ENCODE measurements at regions not wholly inside any gene's neighbourhood (a gene's known extent, or its start where the extent isn't known, plus 50 kb on each side); places are given as distances from the start of the nearest gene placed in this dataset.
"Not testable (repeated sequence)": the region's sequence is repeated elsewhere in the genome, so short reads cannot be mapped to it uniquely, and the experiment has no call there.

DNA sequence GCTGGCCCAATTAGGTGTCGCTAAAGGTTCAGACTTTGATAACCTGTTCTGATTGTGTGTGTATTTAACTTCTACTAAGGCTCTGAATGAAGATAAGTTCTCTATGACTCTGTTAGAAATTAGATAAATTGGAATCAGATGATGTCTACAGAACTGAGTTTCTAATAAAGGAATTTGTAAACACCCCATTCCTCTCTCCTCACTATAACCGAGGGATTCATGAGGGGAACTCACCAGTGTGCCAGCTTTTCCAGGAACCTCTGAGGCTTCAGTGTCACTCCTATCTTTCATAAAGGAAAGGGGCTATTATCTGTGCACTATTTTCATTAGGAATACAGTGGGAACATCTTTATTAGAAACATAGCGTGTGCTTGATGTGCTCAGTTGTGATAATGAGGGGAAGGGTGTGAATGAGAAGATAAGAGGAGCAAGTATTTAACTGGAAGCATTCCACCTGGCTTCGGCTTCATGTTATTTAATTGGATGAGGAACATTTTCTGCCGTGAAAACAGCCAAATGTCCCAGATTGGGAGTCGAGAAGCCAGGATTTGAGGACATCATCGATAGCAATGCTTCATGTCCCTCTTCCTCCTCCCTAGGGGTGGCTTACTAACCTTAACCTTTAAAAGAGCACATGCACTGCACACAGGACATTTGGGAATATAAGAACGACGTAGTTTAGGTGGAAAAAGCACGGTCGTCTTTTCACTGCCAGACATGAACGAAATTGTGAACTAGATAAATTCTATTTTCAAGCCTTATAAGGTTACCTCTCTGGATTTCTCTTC is 84.8 kb upstream of the TCF4 start:
- no peak for TF ChIP-seq EZH2phosphoT487 (conservative IDR thresholded peaks at IDR 0.05; ENCODE audit: low read length)
- TF ChIP-seq, protein P1, sequence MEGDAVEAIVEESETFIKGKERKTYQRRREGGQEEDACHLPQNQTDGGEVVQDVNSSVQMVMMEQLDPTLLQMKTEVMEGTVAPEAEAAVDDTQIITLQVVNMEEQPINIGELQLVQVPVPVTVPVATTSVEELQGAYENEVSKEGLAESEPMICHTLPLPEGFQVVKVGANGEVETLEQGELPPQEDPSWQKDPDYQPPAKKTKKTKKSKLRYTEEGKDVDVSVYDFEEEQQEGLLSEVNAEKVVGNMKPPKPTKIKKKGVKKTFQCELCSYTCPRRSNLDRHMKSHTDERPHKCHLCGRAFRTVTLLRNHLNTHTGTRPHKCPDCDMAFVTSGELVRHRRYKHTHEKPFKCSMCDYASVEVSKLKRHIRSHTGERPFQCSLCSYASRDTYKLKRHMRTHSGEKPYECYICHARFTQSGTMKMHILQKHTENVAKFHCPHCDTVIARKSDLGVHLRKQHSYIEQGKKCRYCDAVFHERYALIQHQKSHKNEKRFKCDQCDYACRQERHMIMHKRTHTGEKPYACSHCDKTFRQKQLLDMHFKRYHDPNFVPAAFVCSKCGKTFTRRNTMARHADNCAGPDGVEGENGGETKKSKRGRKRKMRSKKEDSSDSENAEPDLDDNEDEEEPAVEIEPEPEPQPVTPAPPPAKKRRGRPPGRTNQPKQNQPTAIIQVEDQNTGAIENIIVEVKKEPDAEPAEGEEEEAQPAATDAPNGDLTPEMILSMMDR (IDR thresholded peaks at IDR 0.05; ENCODE audit: insufficient read depth, low read length, poor library complexity, severe bottlenecking) = no peak
- Histone ChIP-seq H3K36me3 (ENCODE audit: low read length) (no peaks in the 10 kb centered on the region), H3K27me3 (ENCODE audit: low read length) (no peaks in the 10 kb centered on the region), H3K4me2 (ENCODE audit: low read depth, low read length, poor library complexity, severe bottlenecking) (no peak overlapping the region), H3K27ac (ENCODE audit: low read depth, low read length) (no peak overlapping the region), H3K9ac (ENCODE audit: low read length) (no peak overlapping the region), H2AFZ (ENCODE audit: low read depth, low read length, severe bottlenecking) (no peak overlapping the region), H3K9me2 (replicated peaks; ENCODE audit: insufficient read depth, low read length) (no peaks in the 10 kb centered on the region), H3K4me3 (ENCODE audit: insufficient read depth, low read length, poor library complexity, severe bottlenecking) (no peak overlapping the region), H3K9me3 (ENCODE audit: insufficient read depth, low read length) (no peaks in the 10 kb centered on the region), H3K79me2 (ENCODE audit: insufficient read depth, low read length) (no peaks in the 10 kb centered on the region), H3F3A (ENCODE audit: insufficient read depth) (no peaks in the 10 kb centered on the region), H4K20me1 (ENCODE audit: low read depth, low read length) (no peaks in the 10 kb centered on the region)

DNA sequence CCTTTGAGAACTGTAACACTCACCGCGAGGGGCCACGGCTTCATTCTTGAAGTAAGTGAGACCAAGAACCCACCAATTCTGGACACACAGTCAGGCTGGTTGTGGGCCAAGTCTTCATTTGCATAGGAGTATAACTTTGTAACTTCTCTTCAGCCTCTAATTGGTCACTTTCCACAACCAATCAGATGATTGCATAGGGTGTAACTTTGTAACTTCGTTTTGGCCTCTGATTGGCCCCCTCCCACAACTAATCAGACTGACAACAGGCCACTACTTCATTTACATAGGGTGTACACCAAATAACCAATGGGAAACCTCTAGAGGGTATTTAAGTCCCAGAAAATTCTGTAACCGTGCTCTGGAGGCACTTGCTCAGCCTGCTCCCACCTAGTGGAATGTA is 77.5 kb upstream of the TCF4 start:
- Histone ChIP-seq H3K9me2 (replicated peaks; ENCODE audit: insufficient read depth, low read length) (no peaks in the 10 kb centered on the region), H3K4me2 (ENCODE audit: low read depth, low read length, poor library complexity, severe bottlenecking) (no peak overlapping the region), H3F3A (ENCODE audit: insufficient read depth) (no peaks in the 10 kb centered on the region), H4K20me1 (ENCODE audit: low read depth, low read length) (no peaks in the 10 kb centered on the region), H3K27ac (ENCODE audit: low read depth, low read length) (no peak overlapping the region), H3K36me3 (ENCODE audit: low read length) (no peaks in the 10 kb centered on the region), H2AFZ (ENCODE audit: low read depth, low read length, severe bottlenecking) (no peak overlapping the region), H3K9ac (ENCODE audit: low read length) (no peak overlapping the region), H3K9me3 (ENCODE audit: insufficient read depth, low read length) (no peaks in the 10 kb centered on the region), H3K79me2 (ENCODE audit: insufficient read depth, low read length) (no peaks in the 10 kb centered on the region), H3K4me3 (ENCODE audit: insufficient read depth, low read length, poor library complexity, severe bottlenecking) (no peak overlapping the region), H3K27me3 (ENCODE audit: low read length) (no peaks in the 10 kb centered on the region)
- TF ChIP-seq, protein P1 (IDR thresholded peaks at IDR 0.05; ENCODE audit: insufficient read depth, low read length, poor library complexity, severe bottlenecking) = no peak
- TF ChIP-seq EZH2phosphoT487 (conservative IDR thresholded peaks at IDR 0.05; ENCODE audit: low read length) = no peak

DNA sequence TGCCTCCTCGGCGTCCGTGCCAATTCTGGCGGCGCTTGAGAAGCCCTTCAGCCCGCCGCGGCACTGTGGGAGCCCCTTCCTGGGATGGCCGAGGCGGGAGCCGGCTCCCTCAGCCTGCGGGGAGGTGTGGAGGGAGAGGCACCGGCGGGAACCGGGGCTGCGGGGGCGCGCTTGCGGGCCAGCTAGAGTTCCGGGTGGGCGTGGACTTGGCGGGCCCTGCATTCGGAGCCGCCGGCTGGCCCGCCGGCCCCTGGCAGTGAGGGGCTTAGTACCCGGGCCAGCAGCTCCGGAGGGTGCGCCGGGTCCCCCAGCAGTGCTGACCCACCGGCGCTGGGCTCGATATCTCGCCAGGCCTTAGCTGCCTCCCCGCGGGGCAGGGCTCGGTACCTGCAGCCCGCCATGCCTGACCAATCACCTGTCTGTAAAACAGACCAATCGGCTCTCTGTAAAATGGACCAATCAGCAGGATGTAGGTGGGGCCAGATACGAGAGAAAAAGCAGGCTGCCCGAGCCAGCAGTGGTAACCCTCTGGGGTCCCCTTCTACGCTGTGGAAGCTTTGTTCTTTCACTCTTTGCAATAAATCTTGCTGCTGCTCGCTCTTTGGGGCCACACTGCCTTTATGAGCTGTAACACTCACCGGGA is 76.9 kb upstream of the TCF4 start:
- not testable (repeated sequence) for H2AFZ ChIP-seq (ENCODE audit: low read depth, low read length, severe bottlenecking); H3K27ac ChIP-seq (ENCODE audit: low read depth, low read length); H4K20me1 ChIP-seq (ENCODE audit: low read depth, low read length); H3K79me2 ChIP-seq (ENCODE audit: insufficient read depth, low read length); H3F3A ChIP-seq (ENCODE audit: insufficient read depth); H3K9me2 ChIP-seq (replicated peaks; ENCODE audit: insufficient read depth, low read length); H3K4me3 ChIP-seq (ENCODE audit: insufficient read depth, low read length, poor library complexity, severe bottlenecking); H3K4me2 ChIP-seq (ENCODE audit: low read depth, low read length, poor library complexity, severe bottlenecking); H3K36me3 ChIP-seq (ENCODE audit: low read length); H3K27me3 ChIP-seq (ENCODE audit: low read length); H3K9me3 ChIP-seq (ENCODE audit: insufficient read depth, low read length); H3K9ac ChIP-seq (ENCODE audit: low read length)

DNA sequence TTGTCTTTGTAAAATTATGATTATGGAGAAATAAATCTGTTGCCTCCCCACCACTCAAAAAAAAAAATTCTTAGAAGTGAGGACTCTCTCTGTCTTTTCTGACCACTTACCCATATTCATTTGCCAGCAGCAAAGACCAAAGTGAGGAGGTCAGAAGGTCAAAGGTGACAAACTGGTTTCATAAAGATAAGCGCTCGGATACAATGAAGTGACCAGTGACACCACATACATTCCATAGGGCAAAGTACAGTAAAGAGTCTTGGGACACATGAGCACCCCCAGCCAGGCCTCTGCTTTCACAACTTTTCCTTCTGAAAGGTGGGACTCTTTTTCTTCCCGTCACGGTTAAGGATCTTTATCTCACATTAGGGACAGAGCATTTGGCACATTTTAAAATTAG is 75.9 kb upstream of the TCF4 start:
- no peak overlapping the region for H3K9ac ChIP-seq (ENCODE audit: low read length)
- H3K36me3 ChIP-seq (ENCODE audit: low read length) = no peaks in the 10 kb centered on the region
- no peak overlapping the region for H3K27ac ChIP-seq (ENCODE audit: low read depth, low read length)
- no peaks in the 10 kb centered on the region for H3K9me2 ChIP-seq (replicated peaks; ENCODE audit: insufficient read depth, low read length)
- H4K20me1 ChIP-seq (ENCODE audit: low read depth, low read length) = no peaks in the 10 kb centered on the region
- TF ChIP-seq EZH2phosphoT487 (conservative IDR thresholded peaks at IDR 0.05; ENCODE audit: low read length) = no peak
- TF ChIP-seq, protein P1 (IDR thresholded peaks at IDR 0.05; ENCODE audit: insufficient read depth, low read length, poor library complexity, severe bottlenecking) = no peak
- no peak overlapping the region for H3K4me2 ChIP-seq (ENCODE audit: low read depth, low read length, poor library complexity, severe bottlenecking)
- H2AFZ ChIP-seq (ENCODE audit: low read depth, low read length, severe bottlenecking) = no peak overlapping the region
- no peaks in the 10 kb centered on the region for H3K79me2 ChIP-seq (ENCODE audit: insufficient read depth, low read length)
- no peaks in the 10 kb centered on the region for H3K27me3 ChIP-seq (ENCODE audit: low read length)
- H3K4me3 ChIP-seq (ENCODE audit: insufficient read depth, low read length, poor library complexity, severe bottlenecking) = no peak overlapping the region
- no peaks in the 10 kb centered on the region for H3K9me3 ChIP-seq (ENCODE audit: insufficient read depth, low read length)
- no peaks in the 10 kb centered on the region for H3F3A ChIP-seq (ENCODE audit: insufficient read depth)

Measured in SU-DHL-6 (cell line).